Thoracic aorta (tissue), 2 donors: ENCODE measurements at regions not wholly inside any gene's neighbourhood (a gene's known extent, or its start where the extent isn't known, plus 50 kb on each side); places are given as distances from the start of the nearest gene placed in this dataset.
"Not testable (repeated sequence)": the region's sequence is repeated elsewhere in the genome, so short reads cannot be mapped to it uniquely, and the experiment has no call there.

Experiments
- ATAC-seq: fragments of 150-250 bp; one replicate; pipeline ENCODE4 v1.8.0; 2017; ENCODE audit warnings: low read depth; ENCODE audit not compliant: insufficient number of reproducible peaks, low FRiP score
- DNase-seq: peaks from one replicate; pipeline ENCODE4 v3.0.0-alpha.2; 2020; ENCODE audit warnings: low spot score
- H3K27ac ChIP-seq, 2 donors: fragments of 200-600 bp; sonication (generic); 1 replicate in 1 of 2; 2 replicates in 1 of 2; pipeline ENCODE4 v1.5.1; 2016; ENCODE audit warnings: mild to moderate bottlenecking in 2 of 2, moderate library complexity in 2 of 2
- H3K27me3 ChIP-seq: fragments of 200-600 bp; sonication (generic); replicated peaks from 2 replicates; pipeline ENCODE4 v1.6.0; 2016; ENCODE audit warnings: mild to moderate bottlenecking; ENCODE audit not compliant: insufficient read depth
- H3K36me3 ChIP-seq: fragments of 200-600 bp; sonication (generic); one replicate; pipeline ENCODE4 v1.5.1; 2016
- H3K4me1 ChIP-seq, 2 donors: fragments of 200-600 bp; sonication (generic); 1 replicate in 1 of 2; 2 replicates in 1 of 2; pipeline versions ENCODE4 v1.5.1 to v1.6.0; 2016; ENCODE audit warnings: low read depth in 2 of 2, mild to moderate bottlenecking in 1 of 2; ENCODE audit not compliant: control insufficient read depth in 1 of 2
- H3K4me3 ChIP-seq: fragments of 200-600 bp; sonication (generic); 2 replicates; pipeline ENCODE4 v1.5.1; 2016; ENCODE audit warnings: mild to moderate bottlenecking
- H3K9me3 ChIP-seq: fragments of 200-600 bp; sonication (generic); 2 replicates; pipeline ENCODE4 v1.5.1; 2016
- CTCF ChIP-seq: fragments of 200-600 bp; sonication (generic); IDR thresholded peaks from one replicate; pipeline ENCODE4 v1.5.1; 2019; ENCODE audit warnings: antibody characterized with exemption

- ATAC-seq (no peak), DNase-seq (no peak)
- no peak for TF ChIP-seq CTCF
- Histone ChIP-seq H3K27me3 (no peaks in the 10 kb centered on the region), H3K4me3 (no peak overlapping the region), H3K27ac (peak overlapping the region; percentile 78 to 84), H3K9me3 (no peaks in the 10 kb centered on the region), H3K36me3 (no peaks in the 10 kb centered on the region), H3K4me1 (peaks cover 35 to 64% of the 10 kb centered on the region in 2 donors)
Observed at GRCh38 chr13:44711706-44712105, 135.6 kb upstream of the TSC22D1 start.

GRCh38 chr13:44710576-44710975 lies 134.4 kb upstream of the TSC22D1 start:
- Histone ChIP-seq H3K4me1 (peaks cover 28 to 64% of the 10 kb centered on the region in 2 donors), H3K9me3 (no peaks in the 10 kb centered on the region), H3K4me3 (no peak overlapping the region), H3K27me3 (no peaks in the 10 kb centered on the region), H3K36me3 (no peaks in the 10 kb centered on the region), H3K27ac (peak overlapping the region; percentile 78 to 84)
- DNase-seq: no peak
- no peak for TF ChIP-seq CTCF
- peak; percentile 77 for ATAC-seq

DNA sequence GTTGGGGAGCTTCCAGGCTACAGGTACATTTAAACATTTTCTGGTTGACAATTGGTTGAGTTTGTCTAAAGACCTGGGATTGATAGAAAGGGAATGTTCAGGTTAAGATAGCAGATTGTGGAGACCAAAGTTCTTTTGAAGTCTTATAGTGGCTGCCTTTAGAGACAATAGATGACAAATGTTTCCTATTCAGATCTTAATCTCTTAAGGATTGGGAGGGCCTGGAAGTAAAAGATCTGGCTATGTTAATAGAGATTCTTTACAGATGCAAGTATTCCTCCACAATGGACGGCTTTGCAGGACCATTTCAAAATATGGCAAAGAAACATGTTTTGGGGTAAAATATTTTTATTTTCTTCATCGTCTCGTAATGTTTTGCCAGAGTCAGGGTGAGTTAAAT lies 128.7 kb upstream of the TSC22D1 start:
- not testable (repeated sequence) for H3K9me3 ChIP-seq, H3K27ac ChIP-seq, DNase-seq, H3K36me3 ChIP-seq, H3K4me3 ChIP-seq, ATAC-seq, H3K27me3 ChIP-seq
- H3K4me1 ChIP-seq: peaks cover 0 to 21% of the 10 kb centered on the region in 2 donors

GRCh38 chr13:44703371-44703770 lies 127.2 kb upstream of the TSC22D1 start:
- no peak for TF ChIP-seq CTCF
- DNase-seq: no peak
- H3K9me3 ChIP-seq: no peaks in the 10 kb centered on the region

DNA sequence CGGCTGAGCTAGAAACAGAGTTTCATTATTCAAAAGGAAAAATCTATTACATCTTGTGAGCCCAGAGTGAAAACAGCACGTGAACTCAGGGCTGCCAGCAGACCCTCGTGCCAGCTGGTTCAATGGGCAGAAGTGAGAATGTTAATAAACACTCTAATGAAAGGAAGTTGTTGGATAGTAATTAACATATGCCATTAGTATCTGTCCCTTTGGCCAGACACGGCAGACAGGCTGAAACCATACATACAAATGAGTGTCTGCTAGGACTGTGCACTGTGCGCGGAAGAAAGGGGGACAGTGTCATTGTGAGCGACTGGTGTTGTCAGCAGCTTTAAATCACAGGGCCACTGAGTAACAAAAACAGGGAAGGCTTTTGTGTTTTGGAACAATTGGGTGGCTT lies 121.9 kb upstream of the TSC22D1 start:
- Histone ChIP-seq H3K27ac (no peak overlapping the region), H3K27me3 (no peaks in the 10 kb centered on the region), H3K4me3 (no peak overlapping the region), H3K9me3 (no peaks in the 10 kb centered on the region), H3K4me1 (peaks cover 7 to 13% of the 10 kb centered on the region in 2 donors), H3K36me3 (no peaks in the 10 kb centered on the region)
- ATAC-seq (no peak), DNase-seq (no peak)
- no peak for TF ChIP-seq CTCF

More at GRCh38 chr13:44703371-44703770, 127.2 kb upstream of the TSC22D1 start:
- Histone ChIP-seq H3K27me3 (no peaks in the 10 kb centered on the region), H3K27ac (no peak overlapping the region), H3K4me1 (peaks cover 0 to 21% of the 10 kb centered on the region in 2 donors), H3K36me3 (no peaks in the 10 kb centered on the region), H3K4me3 (no peak overlapping the region)
- ATAC-seq: no peak

DNA sequence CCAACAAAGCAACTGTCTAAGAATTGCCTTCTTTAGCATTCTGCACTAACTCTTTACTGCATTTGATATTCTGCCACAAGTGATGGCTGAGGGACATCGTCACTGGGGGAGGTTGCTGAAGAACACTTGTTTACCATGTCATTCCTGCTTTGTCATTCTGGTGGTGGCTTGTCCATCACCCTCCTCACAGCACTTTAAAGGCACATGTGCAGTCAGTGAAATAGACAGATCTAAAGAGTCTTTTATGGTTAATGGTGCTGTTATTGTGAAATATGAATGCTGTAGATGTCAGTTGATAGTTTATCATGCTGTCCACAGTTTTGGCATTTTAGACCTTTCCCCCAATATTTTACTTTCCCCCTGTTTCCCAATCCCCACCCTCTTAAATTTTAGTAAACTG lies 120.9 kb upstream of the TSC22D1 start:
- no peak for DNase-seq
- H3K36me3 ChIP-seq: no peaks in the 10 kb centered on the region
- no peak overlapping the region for H3K27ac ChIP-seq
- H3K4me1 ChIP-seq: peaks cover 7 to 13% of the 10 kb centered on the region in 2 donors
- ATAC-seq: no peak
- no peaks in the 10 kb centered on the region for H3K27me3 ChIP-seq
- no peak for TF ChIP-seq CTCF
- no peaks in the 10 kb centered on the region for H3K9me3 ChIP-seq
- H3K4me3 ChIP-seq: no peak overlapping the region
